Nephron (organoid): ENCODE measurements at regions not wholly inside any gene's neighbourhood (a gene's known extent, or its start where the extent isn't known, plus 50 kb on each side); places are given as distances from the start of the nearest gene placed in this dataset.

Experiments
- H3K27ac Mint-ChIP-seq, 3 experiments: 2 replicates each; pipeline ENCODE4 v1.8.0; 2020; ENCODE audit warnings: mixed read lengths in 3 of 3, mild to moderate bottlenecking in 2 of 3, moderate library complexity in 1 of 3
- H3K27me3 Mint-ChIP-seq: 2 replicates; pipeline ENCODE4 v1.8.0; 2021; ENCODE audit warnings: low read depth, mild to moderate bottlenecking, moderate library complexity, mixed read lengths
- H3K36me3 Mint-ChIP-seq: 2 replicates; pipeline ENCODE4 v1.8.0; 2020; ENCODE audit warnings: low read depth, mixed read lengths
- H3K4me1 Mint-ChIP-seq: 2 replicates; pipeline ENCODE4 v1.8.0; 2020; ENCODE audit warnings: mixed read lengths
- H3K4me3 Mint-ChIP-seq, 3 experiments: 2 replicates each; pipeline ENCODE4 v1.8.0; 2020; ENCODE audit warnings: mild to moderate bottlenecking in 3 of 3, mixed read lengths in 3 of 3, moderate library complexity in 2 of 3
- H3K9me3 Mint-ChIP-seq: 2 replicates; pipeline ENCODE4 v1.8.0; 2020; ENCODE audit warnings: mixed read lengths
- TF ChIP-seq, protein P1 (sequence below), 3 experiments: fragments of 200-600 bp; sonication (generic); IDR thresholded peaks; one replicate each; pipeline ENCODE4 v1.5.0; 2021; ENCODE audit warnings: antibody characterized with exemption in 3 of 3; ENCODE audit not compliant: unreplicated experiment in 3 of 3

DNA sequence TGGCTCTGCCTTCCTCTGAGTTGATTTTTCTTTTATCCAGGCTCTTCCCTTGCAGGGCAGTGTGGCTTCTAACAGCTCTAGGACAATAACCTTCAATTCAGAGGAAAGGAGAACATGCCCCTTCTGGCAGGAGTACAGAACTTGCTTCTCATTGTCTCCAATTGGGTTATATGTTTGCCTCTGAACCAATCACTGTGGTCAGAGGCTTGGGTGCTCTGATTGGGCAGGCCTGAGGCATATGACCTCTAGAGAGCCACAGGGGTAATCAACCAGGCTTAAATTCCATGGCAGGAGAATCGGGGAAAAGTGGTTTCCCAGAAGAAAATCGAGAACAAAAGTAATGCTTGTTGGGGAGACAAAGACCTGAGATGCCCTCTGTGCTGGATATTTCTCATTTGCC is 240.0 kb downstream of the REEP3 start:
- Mint-ChIP-seq H3K9me3 (no peaks in the 10 kb centered on the region), H3K4me1 (peaks cover 25% of the 10 kb centered on the region), H3K36me3 (no peaks in the 10 kb centered on the region), H3K27ac (no peak overlapping the region), H3K27me3 (no peaks in the 10 kb centered on the region), H3K4me3 (no peak overlapping the region)
- TF ChIP-seq, protein P1, sequence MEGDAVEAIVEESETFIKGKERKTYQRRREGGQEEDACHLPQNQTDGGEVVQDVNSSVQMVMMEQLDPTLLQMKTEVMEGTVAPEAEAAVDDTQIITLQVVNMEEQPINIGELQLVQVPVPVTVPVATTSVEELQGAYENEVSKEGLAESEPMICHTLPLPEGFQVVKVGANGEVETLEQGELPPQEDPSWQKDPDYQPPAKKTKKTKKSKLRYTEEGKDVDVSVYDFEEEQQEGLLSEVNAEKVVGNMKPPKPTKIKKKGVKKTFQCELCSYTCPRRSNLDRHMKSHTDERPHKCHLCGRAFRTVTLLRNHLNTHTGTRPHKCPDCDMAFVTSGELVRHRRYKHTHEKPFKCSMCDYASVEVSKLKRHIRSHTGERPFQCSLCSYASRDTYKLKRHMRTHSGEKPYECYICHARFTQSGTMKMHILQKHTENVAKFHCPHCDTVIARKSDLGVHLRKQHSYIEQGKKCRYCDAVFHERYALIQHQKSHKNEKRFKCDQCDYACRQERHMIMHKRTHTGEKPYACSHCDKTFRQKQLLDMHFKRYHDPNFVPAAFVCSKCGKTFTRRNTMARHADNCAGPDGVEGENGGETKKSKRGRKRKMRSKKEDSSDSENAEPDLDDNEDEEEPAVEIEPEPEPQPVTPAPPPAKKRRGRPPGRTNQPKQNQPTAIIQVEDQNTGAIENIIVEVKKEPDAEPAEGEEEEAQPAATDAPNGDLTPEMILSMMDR (IDR thresholded peaks at IDR 0.05; ENCODE audit: unreplicated experiment in 3 of 3), result no peak

DNA sequence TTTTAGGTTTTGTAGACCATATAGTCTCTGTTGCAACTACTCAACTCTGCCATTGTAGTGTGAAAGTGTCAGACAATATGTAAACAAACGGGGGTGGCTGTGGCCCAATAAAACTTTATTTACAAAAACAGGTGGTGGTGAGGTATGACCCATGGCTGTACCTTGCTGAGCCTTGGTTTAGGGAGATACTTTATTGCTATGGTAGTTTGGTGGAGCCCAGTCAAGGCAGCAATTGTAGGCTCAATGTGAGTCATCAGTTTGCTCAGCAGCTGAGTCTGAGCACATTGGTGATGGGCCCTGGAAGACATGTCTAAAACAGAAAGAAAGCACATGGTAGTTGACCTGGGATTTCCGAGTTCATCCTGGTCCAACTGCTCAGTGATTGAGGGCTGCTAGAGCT is 242.5 kb downstream of the REEP3 start:
- no peak overlapping the region for H3K4me3 Mint-ChIP-seq
- H3K9me3 Mint-ChIP-seq, result no peaks in the 10 kb centered on the region
- no peaks in the 10 kb centered on the region for H3K27me3 Mint-ChIP-seq
- peaks cover 39% of the 10 kb centered on the region for H3K4me1 Mint-ChIP-seq
- H3K27ac Mint-ChIP-seq, result no peak overlapping the region
- no peaks in the 10 kb centered on the region for H3K36me3 Mint-ChIP-seq
- TF ChIP-seq, protein P1 (IDR thresholded peaks at IDR 0.05; ENCODE audit: unreplicated experiment in 3 of 3), result no peak

DNA sequence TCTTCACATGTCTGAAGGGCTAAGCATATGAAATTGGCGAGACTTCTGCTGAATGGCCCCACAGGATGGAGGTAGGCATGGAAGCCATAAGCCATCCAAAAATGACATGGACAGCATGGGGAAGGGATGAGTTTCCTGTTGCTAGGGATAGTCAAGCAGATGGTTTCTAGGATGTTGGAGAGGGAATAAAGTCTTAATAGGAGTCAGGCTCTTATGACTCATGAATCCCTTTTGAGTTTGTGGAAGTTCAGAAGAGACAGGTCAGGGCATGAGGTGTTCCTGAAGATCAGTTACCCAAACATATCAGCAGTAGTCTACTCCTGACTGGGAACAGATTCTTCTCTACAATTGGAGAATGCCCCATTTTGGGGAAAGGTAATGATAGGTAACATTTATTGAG is 243.9 kb downstream of the REEP3 start:
- Mint-ChIP-seq H3K9me3 (no peaks in the 10 kb centered on the region), H3K27me3 (no peaks in the 10 kb centered on the region), H3K36me3 (no peaks in the 10 kb centered on the region), H3K4me1 (peaks cover 28% of the 10 kb centered on the region), H3K27ac (peak overlapping the region in 1 of 3 experiments; percentile 20), H3K4me3 (no peak overlapping the region)
- TF ChIP-seq, protein P1 (IDR thresholded peaks at IDR 0.05; ENCODE audit: unreplicated experiment in 3 of 3), result no peak

DNA sequence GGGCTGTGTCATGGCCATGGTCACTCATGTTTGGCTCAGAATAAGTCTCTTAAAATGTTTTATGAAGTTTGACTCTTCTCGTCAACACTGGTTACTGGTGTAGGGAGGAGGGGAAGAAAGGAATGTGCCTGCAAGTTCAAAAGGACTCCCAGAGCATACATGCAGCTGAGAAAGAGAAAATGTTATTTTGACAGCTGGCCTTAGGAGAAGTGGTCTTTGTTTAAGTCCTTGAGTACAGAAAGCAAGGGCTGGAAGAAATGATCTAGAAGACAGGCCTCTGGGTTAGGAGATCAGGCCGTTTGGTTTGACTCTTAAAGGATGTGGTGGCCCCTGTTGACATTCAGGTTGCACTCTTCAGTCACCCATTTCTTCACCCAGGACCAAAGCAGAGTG is 245.5 kb downstream of the REEP3 start:
- H3K36me3 Mint-ChIP-seq, result no peaks in the 10 kb centered on the region
- H3K4me3 Mint-ChIP-seq, result no peak overlapping the region
- H3K27me3 Mint-ChIP-seq, result no peaks in the 10 kb centered on the region
- H3K27ac Mint-ChIP-seq, result peak overlapping the region; percentile 93 to 95 (median 95)
- no peaks in the 10 kb centered on the region for H3K9me3 Mint-ChIP-seq
- TF ChIP-seq, protein P1 (IDR thresholded peaks at IDR 0.05; ENCODE audit: unreplicated experiment in 3 of 3), result no peak
- peaks cover 21% of the 10 kb centered on the region for H3K4me1 Mint-ChIP-seq

DNA sequence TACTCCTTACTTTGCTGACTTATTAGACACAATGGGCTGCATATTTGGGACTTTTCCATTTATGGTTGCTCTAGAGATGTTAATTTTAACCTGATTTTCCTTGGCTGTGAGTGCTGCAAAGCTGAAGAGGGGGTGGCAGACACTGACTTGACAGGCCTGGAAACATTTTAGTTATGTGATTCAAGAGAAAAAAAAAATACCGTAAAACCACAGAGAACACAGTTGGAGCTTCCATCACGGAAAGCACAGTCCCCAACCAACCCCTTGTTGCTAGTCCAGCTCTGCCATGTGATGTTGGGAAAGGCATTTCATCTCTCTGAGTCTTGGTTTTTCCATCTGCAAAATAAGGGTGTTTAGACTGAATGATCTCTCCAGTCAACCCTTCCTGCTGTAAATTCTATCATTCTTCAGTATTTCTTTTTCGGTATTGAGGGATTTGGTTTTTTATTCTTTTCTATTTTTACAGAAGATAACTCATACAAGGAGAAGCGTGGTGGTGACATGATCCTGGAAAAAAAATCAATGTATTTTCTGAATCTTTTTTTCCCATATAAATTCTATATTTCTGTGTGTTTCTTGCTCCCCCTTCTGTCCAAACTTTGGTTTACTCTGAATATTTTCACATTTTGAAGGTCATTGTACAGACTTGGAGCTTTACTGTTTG is 246.1 kb downstream of the REEP3 start:
- Mint-ChIP-seq H3K27ac (peak overlapping the region; percentile 93 to 95 (median 95)), H3K4me1 (peaks cover 21% of the 10 kb centered on the region), H3K4me3 (peak overlapping the region in 2 of 3 experiments; percentile 12 to 24), H3K9me3 (no peaks in the 10 kb centered on the region), H3K36me3 (no peaks in the 10 kb centered on the region), H3K27me3 (no peaks in the 10 kb centered on the region)
- TF ChIP-seq, protein P1 (IDR thresholded peaks at IDR 0.05; ENCODE audit: unreplicated experiment in 3 of 3), result peak; percentile 43 to 56 (median 53)

DNA sequence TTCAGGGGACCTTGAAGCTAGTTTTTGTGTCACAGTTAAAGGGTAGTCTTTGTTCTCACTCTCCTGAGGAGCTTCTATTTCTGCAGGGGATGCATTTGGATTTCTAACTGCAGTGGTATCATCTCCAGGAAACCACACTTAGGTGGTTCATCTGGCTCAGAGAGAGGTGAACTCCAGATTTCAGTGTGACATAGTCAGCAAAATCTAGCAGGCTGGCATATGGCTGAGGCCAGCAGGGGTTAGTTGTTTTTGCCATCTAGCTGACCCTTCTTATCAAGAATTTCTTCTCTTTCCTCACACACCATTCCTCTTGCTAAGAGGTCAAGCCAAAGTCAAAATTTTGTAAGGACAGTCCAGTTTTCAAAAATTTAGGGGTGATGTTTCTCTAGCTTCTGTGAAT is 248.2 kb downstream of the REEP3 start:
- TF ChIP-seq, protein P1 (IDR thresholded peaks at IDR 0.05; ENCODE audit: unreplicated experiment in 3 of 3), result no peak
- peak overlapping the region in 2 of 3 experiments; percentile 27 to 32 for H3K27ac Mint-ChIP-seq
- no peaks in the 10 kb centered on the region for H3K27me3 Mint-ChIP-seq
- H3K4me1 Mint-ChIP-seq, result peaks cover 21% of the 10 kb centered on the region
- H3K4me3 Mint-ChIP-seq, result no peak overlapping the region
- no peaks in the 10 kb centered on the region for H3K9me3 Mint-ChIP-seq
- H3K36me3 Mint-ChIP-seq, result no peaks in the 10 kb centered on the region
